ENCODE measurements at regions not wholly inside any gene's neighbourhood (a gene's known extent, or its start where the extent isn't known, plus 50 kb on each side); places are given as distances from the start of the nearest gene placed in this dataset.
"Not testable (repeated sequence)": the region's sequence is repeated elsewhere in the genome, so short reads cannot be mapped to it uniquely, and the experiment has no call there.

DNA sequence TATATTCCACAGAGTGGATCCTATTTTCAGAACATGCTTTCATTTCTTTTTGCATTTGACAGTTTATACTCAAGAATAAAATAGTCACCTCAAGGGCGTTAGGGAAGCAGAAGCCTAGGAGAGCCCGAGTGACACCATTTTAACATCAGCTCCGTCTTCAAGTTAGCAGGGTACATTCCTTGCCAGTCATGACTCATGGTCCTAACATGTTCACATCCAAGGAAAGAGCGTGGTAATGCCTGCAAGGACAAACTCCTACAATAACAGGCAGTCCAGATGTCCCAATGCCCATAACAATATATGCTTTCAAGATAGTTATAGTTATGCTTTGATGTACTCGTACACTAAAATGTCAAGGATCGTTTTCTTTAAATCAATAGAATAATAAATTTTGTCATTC, 93.9 kb upstream of the FAM240B start:
- DNase-seq; H3K27me3 ChIP-seq; H3K27ac ChIP-seq; intact Hi-C loops (cut with DNase I); H3K4me1 ChIP-seq; H3K4me3 ChIP-seq; H3K9me3 ChIP-seq; H3K36me3 ChIP-seq: not testable (repeated sequence)
- 70 to 84% methylated on average over 6 of the region's 6 CpGs for WGBS, 2 donors

- H3K4me3 ChIP-seq; H3K9me3 ChIP-seq; intact Hi-C loops (cut with DNase I); H3K4me1 ChIP-seq; DNase-seq; H3K27me3 ChIP-seq; H3K27ac ChIP-seq; H3K36me3 ChIP-seq: not testable (repeated sequence)
- 68 to 92% methylated on average over 3 to 4 of the region's 6 CpGs for WGBS, 2 donors
These were observed 88.1 kb upstream of the FAM240B start for GRCh38 chr9:38807919-38808459.

DNA sequence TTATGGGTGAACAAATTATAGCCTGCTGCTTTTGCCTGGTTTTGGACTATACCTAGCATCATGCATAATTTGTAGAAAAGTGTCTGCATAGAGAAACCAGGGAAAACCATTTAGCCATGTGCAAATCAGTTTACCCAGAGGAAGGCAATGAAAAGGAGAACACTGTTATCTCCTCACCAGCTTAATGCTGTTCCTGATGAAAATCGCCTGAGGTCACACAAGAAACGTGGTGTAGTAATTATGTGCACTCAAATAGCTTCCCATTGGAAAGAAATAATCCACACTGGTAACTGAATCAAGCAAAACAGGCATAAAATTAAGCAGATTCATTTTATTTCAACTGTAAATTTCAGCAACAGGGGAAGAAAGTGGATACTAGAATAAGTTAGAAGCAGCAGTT, 51.7 kb upstream of the FAM240B start:
- WGBS, 2 donors: 53 to 57% methylated on average over 2 of the region's 2 CpGs
- H3K9me3 ChIP-seq: no peaks in the 10 kb centered on the region
- intact Hi-C loops (cut with DNase I): no loop called here
- H3K4me1 ChIP-seq: no peaks in the 10 kb centered on the region
- no peaks in the 10 kb centered on the region for H3K27me3 ChIP-seq
- no peak overlapping the region for H3K4me3 ChIP-seq
- DNase-seq: no peak
- H3K36me3 ChIP-seq: no peaks in the 10 kb centered on the region
- H3K27ac ChIP-seq: no peak overlapping the region
- no peak for TF ChIP-seq POLR2A (IDR thresholded peaks at IDR 0.05)
- TF ChIP-seq, protein P1, sequence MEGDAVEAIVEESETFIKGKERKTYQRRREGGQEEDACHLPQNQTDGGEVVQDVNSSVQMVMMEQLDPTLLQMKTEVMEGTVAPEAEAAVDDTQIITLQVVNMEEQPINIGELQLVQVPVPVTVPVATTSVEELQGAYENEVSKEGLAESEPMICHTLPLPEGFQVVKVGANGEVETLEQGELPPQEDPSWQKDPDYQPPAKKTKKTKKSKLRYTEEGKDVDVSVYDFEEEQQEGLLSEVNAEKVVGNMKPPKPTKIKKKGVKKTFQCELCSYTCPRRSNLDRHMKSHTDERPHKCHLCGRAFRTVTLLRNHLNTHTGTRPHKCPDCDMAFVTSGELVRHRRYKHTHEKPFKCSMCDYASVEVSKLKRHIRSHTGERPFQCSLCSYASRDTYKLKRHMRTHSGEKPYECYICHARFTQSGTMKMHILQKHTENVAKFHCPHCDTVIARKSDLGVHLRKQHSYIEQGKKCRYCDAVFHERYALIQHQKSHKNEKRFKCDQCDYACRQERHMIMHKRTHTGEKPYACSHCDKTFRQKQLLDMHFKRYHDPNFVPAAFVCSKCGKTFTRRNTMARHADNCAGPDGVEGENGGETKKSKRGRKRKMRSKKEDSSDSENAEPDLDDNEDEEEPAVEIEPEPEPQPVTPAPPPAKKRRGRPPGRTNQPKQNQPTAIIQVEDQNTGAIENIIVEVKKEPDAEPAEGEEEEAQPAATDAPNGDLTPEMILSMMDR (IDR thresholded peaks at IDR 0.05): no peak
- TF ChIP-seq POLR2AphosphoS5 (IDR thresholded peaks at IDR 0.05): no peak
- TF ChIP-seq EP300 (IDR thresholded peaks at IDR 0.05): no peak
